Astrocyte (in vitro differentiated cells and primary cell): ENCODE measurements at regions not wholly inside any gene's neighbourhood (a gene's known extent, or its start where the extent isn't known, plus 50 kb on each side); places are given as distances from the start of the nearest gene placed in this dataset.

Experiments
- CTCF ChIP-seq: IDR thresholded peaks from 2 replicates; pipeline ENCODE4 v1.5.1; 2011; ENCODE audit warnings: low read depth, mild to moderate bottlenecking, inconsistent platforms, low read length, moderate library complexity; ENCODE audit not compliant: insufficient read depth
- EZH2 ChIP-seq: IDR thresholded peaks from 2 replicates; pipeline ENCODE4 v1.6.1; 2012; ENCODE audit warnings: mild to moderate bottlenecking, low read length, inconsistent platforms; ENCODE audit not compliant: insufficient read depth

DNA sequence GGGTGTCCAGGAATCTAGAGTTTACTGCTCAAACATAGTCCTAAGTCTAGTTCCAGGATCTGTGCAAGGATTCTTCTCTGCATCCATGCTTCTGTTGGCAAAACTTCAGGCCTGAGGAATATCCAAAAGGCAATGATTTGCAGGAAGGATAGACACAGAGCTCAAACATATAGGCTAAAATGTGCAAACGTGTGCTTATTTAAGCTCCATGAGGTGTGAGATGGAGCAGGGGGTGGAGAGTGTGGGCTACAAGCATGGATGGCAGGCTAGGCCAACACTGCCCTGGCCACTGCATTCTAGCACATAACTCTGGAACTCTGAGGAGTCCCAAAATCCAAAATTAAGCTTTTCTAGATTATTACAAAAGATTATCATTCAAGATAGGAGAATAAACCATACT, 301.1 kb downstream of the PAX3 start:
- TF ChIP-seq CTCF = no peak
- TF ChIP-seq EZH2 = no peak
